Natural killer cell (primary cell): ENCODE measurements at regions not wholly inside any gene's neighbourhood (a gene's known extent, or its start where the extent isn't known, plus 50 kb on each side); places are given as distances from the start of the nearest gene placed in this dataset.

Experiments used
- ATAC-seq, 3 donors: fragments of 150-1000 bp in 2 of 3; fragments of 200-7000 bp in 1 of 3; cut with Tn5 transposase; 1 replicate in 1 of 3; 2 replicates in 2 of 3; pipeline ENCODE4 v1.10.0; 2021; ENCODE audit warnings: mild to moderate bottlenecking in 2 of 3, moderate library complexity in 2 of 3
- DNase-seq, 2 donors: peaks; one replicate each; pipeline versions ENCODE4 v3.0.0 to v3.0.0-alpha.2; 2013 to 2021; ENCODE audit warnings: mixed read lengths in 1 of 2
- H3K27ac ChIP-seq: one replicate; pipeline ENCODE4 v1.5.1; 2013; ENCODE audit warnings: mild to moderate bottlenecking, low read length
- H3K27me3 ChIP-seq: one replicate; pipeline ENCODE4 v1.6.1; 2013; ENCODE audit warnings: low read length; ENCODE audit not compliant: control insufficient read depth, insufficient read depth
- H3K36me3 ChIP-seq: one replicate; pipeline ENCODE4 v1.6.1; 2013; ENCODE audit warnings: low read length; ENCODE audit not compliant: control insufficient read depth, insufficient read depth
- H3K4me1 ChIP-seq: one replicate; pipeline ENCODE4 v1.6.1; 2013; ENCODE audit warnings: low read length; ENCODE audit not compliant: control insufficient read depth, insufficient read depth
- H3K4me3 ChIP-seq: one replicate; pipeline ENCODE4 v1.5.1; 2013; ENCODE audit warnings: low read length
- H3K9me3 ChIP-seq: one replicate; pipeline ENCODE4 v1.6.1; 2013; ENCODE audit warnings: low read length; ENCODE audit not compliant: control insufficient read depth, insufficient read depth
- H3K27ac Mint-ChIP-seq, 2 donors: one replicate each; pipeline ENCODE4 v1.8.0; 2022; ENCODE audit warnings: mild to moderate bottlenecking in 2 of 2, mixed read lengths in 2 of 2, moderate library complexity in 1 of 2
- H3K27me3 Mint-ChIP-seq, 2 donors: one replicate each; pipeline ENCODE4 v1.8.0; 2022; ENCODE audit warnings: low read depth in 2 of 2, mixed read lengths in 2 of 2
- H3K36me3 Mint-ChIP-seq: one replicate; pipeline ENCODE4 v1.8.0; 2022; ENCODE audit warnings: mixed read lengths
- H3K4me1 Mint-ChIP-seq, 2 donors: one replicate each; pipeline ENCODE4 v1.8.0; 2022; ENCODE audit warnings: mixed read lengths in 2 of 2
- H3K4me3 Mint-ChIP-seq: one replicate; pipeline ENCODE4 v1.8.0; 2022; ENCODE audit warnings: mild to moderate bottlenecking, moderate library complexity, mixed read lengths
- H3K9me3 Mint-ChIP-seq, 2 donors: one replicate each; pipeline ENCODE4 v1.8.0; 2022; ENCODE audit warnings: mixed read lengths in 2 of 2
- WGBS: methylation state at CpG from one replicate; pipeline ENCODE4 v1.1.7; 2013; ENCODE audit warnings: missing lambda C conversion rate; ENCODE audit not compliant: insufficient coverage; 5-methylcytosine and 5-hydroxymethylcytosine counted together
- intact Hi-C: fragments of 100-400 bp; cut with micrococcal nuclease; formaldehyde crosslinking; loops from one replicate; pipeline ENCODE4 v1.14.2; 2022
- TF ChIP-seq, protein P1 (sequence below): fragments of 200-600 bp; IDR thresholded peaks from one replicate; pipeline ENCODE4 v1.8.0; 2022; ENCODE audit warnings: antibody characterized with exemption

DNA sequence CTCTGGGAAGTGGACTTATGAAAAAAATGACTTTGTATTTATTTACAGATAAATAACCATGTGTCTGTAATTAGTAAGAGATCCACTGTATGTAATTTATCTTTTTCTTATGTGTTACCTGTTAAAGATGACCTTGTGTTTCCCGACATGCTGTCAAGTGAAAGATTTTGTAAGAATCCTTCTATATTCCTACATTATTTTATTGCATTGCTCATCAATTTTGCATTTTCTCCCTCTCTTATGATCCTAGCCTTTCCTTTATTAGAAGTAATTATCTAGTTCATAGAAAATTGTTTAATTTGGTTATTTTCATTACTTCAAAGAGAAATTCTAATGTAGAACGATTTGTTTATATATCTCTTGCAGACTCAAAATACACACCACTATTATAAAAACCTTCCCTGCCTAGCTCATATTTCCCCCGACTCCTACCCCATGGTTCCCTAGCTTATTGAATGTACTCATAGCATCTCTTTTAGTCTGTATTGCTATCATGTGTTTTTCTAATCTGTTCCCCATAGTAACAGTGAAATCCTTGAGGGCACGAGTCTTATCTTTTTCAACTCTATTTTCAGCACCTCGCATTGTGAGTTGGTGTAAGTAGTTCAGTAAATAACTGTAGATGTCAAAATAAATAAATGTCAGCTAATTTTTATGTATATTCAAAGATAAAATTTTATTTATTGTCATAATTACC lies 774.4 kb downstream of the HDGFL1 start:
- no peak overlapping the region for H3K27ac ChIP-seq
- no peaks in the 10 kb centered on the region for H3K27me3 Mint-ChIP-seq
- H3K4me1 Mint-ChIP-seq: no peaks in the 10 kb centered on the region
- WGBS: 91% methylated on average over 2 of the region's 5 CpGs
- peaks cover 7% of the 10 kb centered on the region for H3K9me3 ChIP-seq
- H3K4me1 ChIP-seq: no peaks in the 10 kb centered on the region
- DNase-seq (no peak), ATAC-seq (no peak)
- intact Hi-C loops: no loop called here
- peaks cover 6 to 9% of the 10 kb centered on the region in 2 donors for H3K9me3 Mint-ChIP-seq
- H3K4me3 ChIP-seq: no peak overlapping the region
- TF ChIP-seq, protein P1, sequence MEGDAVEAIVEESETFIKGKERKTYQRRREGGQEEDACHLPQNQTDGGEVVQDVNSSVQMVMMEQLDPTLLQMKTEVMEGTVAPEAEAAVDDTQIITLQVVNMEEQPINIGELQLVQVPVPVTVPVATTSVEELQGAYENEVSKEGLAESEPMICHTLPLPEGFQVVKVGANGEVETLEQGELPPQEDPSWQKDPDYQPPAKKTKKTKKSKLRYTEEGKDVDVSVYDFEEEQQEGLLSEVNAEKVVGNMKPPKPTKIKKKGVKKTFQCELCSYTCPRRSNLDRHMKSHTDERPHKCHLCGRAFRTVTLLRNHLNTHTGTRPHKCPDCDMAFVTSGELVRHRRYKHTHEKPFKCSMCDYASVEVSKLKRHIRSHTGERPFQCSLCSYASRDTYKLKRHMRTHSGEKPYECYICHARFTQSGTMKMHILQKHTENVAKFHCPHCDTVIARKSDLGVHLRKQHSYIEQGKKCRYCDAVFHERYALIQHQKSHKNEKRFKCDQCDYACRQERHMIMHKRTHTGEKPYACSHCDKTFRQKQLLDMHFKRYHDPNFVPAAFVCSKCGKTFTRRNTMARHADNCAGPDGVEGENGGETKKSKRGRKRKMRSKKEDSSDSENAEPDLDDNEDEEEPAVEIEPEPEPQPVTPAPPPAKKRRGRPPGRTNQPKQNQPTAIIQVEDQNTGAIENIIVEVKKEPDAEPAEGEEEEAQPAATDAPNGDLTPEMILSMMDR: no peak
- no peak overlapping the region for H3K4me3 Mint-ChIP-seq
- H3K36me3 ChIP-seq: no peaks in the 10 kb centered on the region
- H3K36me3 Mint-ChIP-seq: no peaks in the 10 kb centered on the region
- no peaks in the 10 kb centered on the region for H3K27me3 ChIP-seq
- H3K27ac Mint-ChIP-seq: no peak overlapping the region

DNA sequence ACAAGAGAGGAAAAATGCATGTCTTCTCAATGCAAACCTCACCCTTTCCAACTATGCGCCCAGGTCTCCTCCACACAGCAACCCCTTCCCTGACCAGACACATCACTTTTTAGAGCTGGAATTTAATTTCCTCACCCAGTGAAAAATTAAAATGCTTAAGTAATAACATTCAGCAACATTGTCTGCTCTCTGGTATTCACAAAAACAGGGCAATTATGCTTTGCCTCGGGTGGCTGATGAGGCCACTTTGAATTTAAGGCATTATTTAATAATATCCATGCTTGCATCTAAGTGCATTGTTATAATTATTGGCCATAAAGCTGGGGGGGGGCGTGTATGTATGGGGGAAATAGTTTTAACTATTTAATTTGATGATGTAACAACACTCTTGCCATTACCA lies 777.8 kb upstream of the NRSN1 start:
- no peaks in the 10 kb centered on the region for H3K4me1 ChIP-seq
- ATAC-seq: no peak
- no peak overlapping the region for H3K27ac Mint-ChIP-seq
- 77% methylated on average over 2 of the region's 3 CpGs for WGBS
- H3K9me3 ChIP-seq: peaks cover 3% of the 10 kb centered on the region
- no peak for DNase-seq
- no peak overlapping the region for H3K27ac ChIP-seq
- intact Hi-C loops: no loop called here
- H3K27me3 Mint-ChIP-seq: no peaks in the 10 kb centered on the region
- H3K4me3 Mint-ChIP-seq: no peak overlapping the region
- no peak overlapping the region for H3K4me3 ChIP-seq
- no peaks in the 10 kb centered on the region for H3K36me3 ChIP-seq
- no peaks in the 10 kb centered on the region for H3K36me3 Mint-ChIP-seq
- TF ChIP-seq, protein P1: no peak
- H3K4me1 Mint-ChIP-seq: no peaks in the 10 kb centered on the region
- H3K27me3 ChIP-seq: no peaks in the 10 kb centered on the region
- H3K9me3 Mint-ChIP-seq: peaks cover 6 to 12% of the 10 kb centered on the region in 2 donors

DNA sequence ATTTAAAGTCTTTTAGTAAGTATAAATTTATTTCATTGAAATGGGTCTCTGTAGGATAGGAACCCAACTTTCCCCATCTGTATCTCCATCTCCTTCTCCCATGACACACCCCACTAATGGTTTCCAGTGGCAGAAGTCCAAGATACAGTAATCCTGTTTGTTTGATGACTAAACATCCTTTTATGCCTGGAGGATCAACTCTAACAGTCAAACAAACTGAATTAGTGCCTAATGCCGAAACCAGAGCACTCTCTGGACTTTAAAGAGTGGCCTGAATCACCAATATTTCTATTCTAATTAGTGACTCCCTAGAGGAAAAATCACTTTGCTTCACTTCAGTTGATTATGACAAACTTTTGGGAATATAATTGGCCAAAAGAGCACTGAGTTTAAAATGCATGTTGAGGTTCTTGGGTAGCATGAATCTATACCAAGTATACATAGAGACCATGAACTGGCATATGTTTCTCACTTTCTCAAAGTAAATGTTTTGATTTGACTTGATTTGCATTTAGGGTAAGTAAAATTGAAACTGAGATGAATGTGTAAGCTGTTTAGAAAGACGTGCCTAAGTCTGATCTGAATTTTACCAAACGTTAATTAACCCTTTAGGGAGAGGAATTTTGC lies 776.4 kb upstream of the NRSN1 start:
- H3K9me3 Mint-ChIP-seq: peaks cover 3 to 9% of the 10 kb centered on the region in 2 donors
- H3K27ac Mint-ChIP-seq: no peak overlapping the region
- no peaks in the 10 kb centered on the region for H3K36me3 Mint-ChIP-seq
- H3K9me3 ChIP-seq: peaks cover 3% of the 10 kb centered on the region
- no peaks in the 10 kb centered on the region for H3K4me1 ChIP-seq
- H3K27ac ChIP-seq: no peak overlapping the region
- no peak overlapping the region for H3K4me3 Mint-ChIP-seq
- ATAC-seq: no peak
- TF ChIP-seq, protein P1: no peak
- no peaks in the 10 kb centered on the region for H3K27me3 ChIP-seq
- no peaks in the 10 kb centered on the region for H3K36me3 ChIP-seq
- no peak for DNase-seq
- no peaks in the 10 kb centered on the region for H3K4me1 Mint-ChIP-seq
- no peaks in the 10 kb centered on the region for H3K27me3 Mint-ChIP-seq
- no peak overlapping the region for H3K4me3 ChIP-seq
- WGBS: 63% methylated on average over 2 of the region's 3 CpGs
- intact Hi-C loops: no loop called here
